ENCODE measurements at regions not wholly inside any gene's neighbourhood (a gene's known extent, or its start where the extent isn't known, plus 50 kb on each side); places are given as distances from the start of the nearest gene placed in this dataset.
"Not testable (repeated sequence)": the region's sequence is repeated elsewhere in the genome, so short reads cannot be mapped to it uniquely, and the experiment has no call there.

DNA sequence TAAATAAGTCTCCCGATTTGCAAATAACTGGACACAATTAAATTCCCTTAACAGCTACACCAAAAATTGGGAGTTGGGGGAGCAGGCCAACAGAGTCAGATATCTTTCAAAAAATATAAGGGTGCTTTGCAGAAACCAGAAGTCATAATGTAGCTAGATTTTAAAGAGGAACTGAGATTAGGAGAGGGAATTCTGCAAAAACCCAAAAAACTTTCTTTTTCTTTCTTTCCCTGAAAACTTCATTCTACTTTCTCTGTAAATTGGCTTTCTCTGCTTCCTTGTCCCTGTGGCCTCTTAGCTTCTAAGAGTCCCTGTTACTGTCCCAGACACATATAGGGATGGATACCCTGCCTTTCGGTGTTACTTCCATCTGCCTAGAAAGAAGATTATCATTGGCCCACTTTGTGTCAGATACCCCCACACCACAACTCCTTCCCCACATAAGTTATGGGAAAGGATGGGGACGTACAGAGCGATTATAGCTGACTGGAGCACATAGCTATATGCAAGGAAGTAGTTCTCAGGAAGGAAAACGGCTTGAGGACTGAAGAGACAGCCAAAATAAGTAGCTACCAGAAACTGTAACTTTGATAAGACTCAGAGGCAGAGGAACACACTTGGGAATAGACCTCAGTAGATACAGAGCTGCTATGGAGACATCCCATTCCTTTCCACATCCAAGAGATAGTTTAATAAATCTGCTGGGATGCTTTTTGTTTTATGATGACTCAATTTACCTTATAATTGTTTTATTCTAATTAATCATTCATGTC, 129.1 kb upstream of the TGFBR2 start:
- H3K4me3 Mint-ChIP-seq: no peak overlapping the region
- peaks cover 17% of the 10 kb centered on the region for H3K9me3 Mint-ChIP-seq
- H3K27ac Mint-ChIP-seq: no peak overlapping the region

GRCh38 chr3:30479737-30480136, 126.7 kb upstream of the TGFBR2 start:
- not testable (repeated sequence) for H3K4me3 Mint-ChIP-seq; H3K4me1 Mint-ChIP-seq; H3K9me3 Mint-ChIP-seq; H3K27me3 Mint-ChIP-seq (ENCODE audit: low read depth, poor library complexity); H3K27ac Mint-ChIP-seq; DNase-seq; H3K36me3 Mint-ChIP-seq (ENCODE audit: low read depth)

More for the DNA sequence above, 129.1 kb upstream of the TGFBR2 start:
- no peaks in the 10 kb centered on the region for H3K36me3 Mint-ChIP-seq (ENCODE audit: low read depth)
- TF ChIP-seq, protein P1, sequence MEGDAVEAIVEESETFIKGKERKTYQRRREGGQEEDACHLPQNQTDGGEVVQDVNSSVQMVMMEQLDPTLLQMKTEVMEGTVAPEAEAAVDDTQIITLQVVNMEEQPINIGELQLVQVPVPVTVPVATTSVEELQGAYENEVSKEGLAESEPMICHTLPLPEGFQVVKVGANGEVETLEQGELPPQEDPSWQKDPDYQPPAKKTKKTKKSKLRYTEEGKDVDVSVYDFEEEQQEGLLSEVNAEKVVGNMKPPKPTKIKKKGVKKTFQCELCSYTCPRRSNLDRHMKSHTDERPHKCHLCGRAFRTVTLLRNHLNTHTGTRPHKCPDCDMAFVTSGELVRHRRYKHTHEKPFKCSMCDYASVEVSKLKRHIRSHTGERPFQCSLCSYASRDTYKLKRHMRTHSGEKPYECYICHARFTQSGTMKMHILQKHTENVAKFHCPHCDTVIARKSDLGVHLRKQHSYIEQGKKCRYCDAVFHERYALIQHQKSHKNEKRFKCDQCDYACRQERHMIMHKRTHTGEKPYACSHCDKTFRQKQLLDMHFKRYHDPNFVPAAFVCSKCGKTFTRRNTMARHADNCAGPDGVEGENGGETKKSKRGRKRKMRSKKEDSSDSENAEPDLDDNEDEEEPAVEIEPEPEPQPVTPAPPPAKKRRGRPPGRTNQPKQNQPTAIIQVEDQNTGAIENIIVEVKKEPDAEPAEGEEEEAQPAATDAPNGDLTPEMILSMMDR (IDR thresholded peaks at IDR 0.05): no peak
- H3K4me1 Mint-ChIP-seq: no peaks in the 10 kb centered on the region
- DNase-seq: no peak
- no peaks in the 10 kb centered on the region for H3K27me3 Mint-ChIP-seq (ENCODE audit: low read depth, poor library complexity)

GRCh38 chr3:30480156-30480555, 126.2 kb upstream of the TGFBR2 start:
- not testable (repeated sequence) for H3K4me1 Mint-ChIP-seq; H3K9me3 Mint-ChIP-seq; DNase-seq; H3K4me3 Mint-ChIP-seq; H3K27ac Mint-ChIP-seq; H3K36me3 Mint-ChIP-seq (ENCODE audit: low read depth); H3K27me3 Mint-ChIP-seq (ENCODE audit: low read depth, poor library complexity)

DNA sequence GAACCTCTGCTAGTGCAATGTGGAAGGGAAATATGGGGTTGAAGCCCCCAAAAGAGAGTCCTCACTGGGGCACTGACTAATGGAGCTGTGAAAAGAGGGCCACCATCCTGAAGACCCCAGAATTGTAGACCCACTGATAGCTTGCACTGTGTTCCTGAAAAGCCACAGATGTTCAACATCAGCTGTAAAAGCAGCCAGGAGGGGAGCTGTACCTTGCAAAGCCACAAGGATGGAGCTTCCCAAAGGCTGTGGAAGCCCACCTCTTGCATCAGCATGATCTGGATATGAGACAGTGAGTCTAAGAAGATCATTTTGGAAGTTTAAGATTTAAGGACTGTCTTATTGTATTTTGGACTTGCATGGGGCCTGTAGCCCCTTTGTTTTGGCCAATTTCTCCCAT, 125.8 kb upstream of the TGFBR2 start:
- Mint-ChIP-seq H3K4me1 (no peaks in the 10 kb centered on the region), H3K36me3 (ENCODE audit: low read depth) (no peaks in the 10 kb centered on the region), H3K9me3 (peaks cover 8% of the 10 kb centered on the region), H3K4me3 (no peak overlapping the region), H3K27me3 (ENCODE audit: low read depth, poor library complexity) (no peaks in the 10 kb centered on the region), H3K27ac (no peak overlapping the region)
- no peak for DNase-seq
- TF ChIP-seq, protein P1 (IDR thresholded peaks at IDR 0.05): no peak

GRCh38 chr3:30481241-30481640, 125.2 kb upstream of the TGFBR2 start:
- Mint-ChIP-seq H3K27ac (no peak overlapping the region), H3K4me1 (no peaks in the 10 kb centered on the region), H3K27me3 (ENCODE audit: low read depth, poor library complexity) (no peaks in the 10 kb centered on the region), H3K9me3 (peaks cover 8% of the 10 kb centered on the region), H3K4me3 (no peak overlapping the region), H3K36me3 (ENCODE audit: low read depth) (no peaks in the 10 kb centered on the region)
- TF ChIP-seq, protein P1 (IDR thresholded peaks at IDR 0.05): no peak
- DNase-seq: no peak

- H3K4me1 Mint-ChIP-seq; H3K36me3 Mint-ChIP-seq (ENCODE audit: low read depth); DNase-seq; H3K27me3 Mint-ChIP-seq (ENCODE audit: low read depth, poor library complexity); H3K4me3 Mint-ChIP-seq; H3K27ac Mint-ChIP-seq: not testable (repeated sequence)
- H3K9me3 Mint-ChIP-seq: peaks cover 13% of the 10 kb centered on the region
Measured at GRCh38 chr3:30484229-30484628, 122.2 kb upstream of the TGFBR2 start.

GRCh38 chr3:30486368-30486767, 120.0 kb upstream of the TGFBR2 start:
- no peak overlapping the region for H3K4me3 Mint-ChIP-seq

More at GRCh38 chr3:30486368-30486767, 120.0 kb upstream of the TGFBR2 start:
- Mint-ChIP-seq H3K4me1 (no peaks in the 10 kb centered on the region), H3K27me3 (ENCODE audit: low read depth, poor library complexity) (no peaks in the 10 kb centered on the region), H3K27ac (no peak overlapping the region), H3K36me3 (ENCODE audit: low read depth) (peaks cover 5% of the 10 kb centered on the region), H3K9me3 (peaks cover 9% of the 10 kb centered on the region)
- no peak for DNase-seq
- TF ChIP-seq, protein P1 (IDR thresholded peaks at IDR 0.05): no peak
